CD4-positive, alpha-beta T cell treated with Interleukin-12 subunit alpha and Interleukin-12 subunit beta, for 1 hour (primary cell): ENCODE measurements at regions not wholly inside any gene's neighbourhood (a gene's known extent, or its start where the extent isn't known, plus 50 kb on each side); places are given as distances from the start of the nearest gene placed in this dataset.

ENCODE experiments used
- DNase-seq: peaks from one replicate; pipeline ENCODE4 v3.0.0-alpha.2; 2020

DNA sequence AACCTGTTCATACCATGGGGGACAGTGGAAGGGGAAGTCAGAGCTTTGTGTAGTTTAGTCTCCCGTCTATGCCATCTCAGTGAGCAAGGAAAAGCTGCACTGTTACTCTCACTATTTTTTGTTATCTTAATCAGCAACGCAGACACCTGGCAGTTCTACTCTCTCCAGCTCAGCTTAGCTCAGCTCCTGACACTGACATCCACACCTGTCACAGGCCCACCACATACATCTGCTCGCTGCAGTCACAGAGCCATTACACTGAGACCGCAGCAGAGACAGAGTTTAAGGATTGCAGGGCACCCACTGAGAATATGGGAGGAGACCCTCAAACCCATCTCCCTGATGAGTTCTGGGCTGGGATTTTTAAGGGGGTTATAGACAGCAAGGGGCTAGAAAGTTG is 257.3 kb upstream of the AKR1E2 start:
- no peak for DNase-seq

DNA sequence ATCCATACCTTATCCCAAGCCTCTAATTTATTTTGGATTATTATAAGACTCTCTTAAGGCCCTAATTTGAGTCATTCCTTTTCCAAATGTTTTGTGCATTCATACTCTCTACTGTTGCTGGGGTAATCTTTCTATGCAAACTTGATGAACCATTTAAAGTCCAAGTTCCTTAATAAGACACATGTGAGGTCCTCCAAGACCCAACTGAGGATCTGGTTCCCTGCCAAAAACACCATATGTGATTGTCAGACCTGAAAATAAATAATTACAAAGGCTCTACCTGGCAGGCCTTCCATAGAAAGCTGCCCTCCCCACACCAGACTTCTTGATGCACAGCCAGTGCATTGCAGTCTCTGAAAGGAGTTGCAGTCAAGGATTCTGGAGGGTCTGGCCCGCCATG is 257.9 kb upstream of the AKR1E2 start:
- no peak for DNase-seq

DNA sequence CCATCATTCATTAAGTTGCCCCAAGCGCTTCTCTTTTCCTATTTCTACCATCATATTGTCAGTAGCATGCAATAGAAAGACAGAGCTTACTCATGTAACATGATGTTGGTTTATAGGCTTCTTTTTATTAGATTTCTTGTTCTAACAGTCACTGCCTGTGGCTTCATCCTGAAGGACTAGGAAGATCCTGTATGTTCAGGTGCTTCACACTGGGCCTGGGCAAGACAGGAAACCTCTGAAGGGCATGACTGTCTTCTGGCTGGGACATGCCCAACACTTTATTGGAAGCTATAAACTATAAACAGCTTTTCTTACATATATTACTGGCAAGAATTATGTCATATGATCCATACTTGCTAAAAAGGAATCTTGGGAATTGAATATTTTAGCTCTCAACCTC is 258.4 kb upstream of the AKR1E2 start:
- DNase-seq = no peak

DNA sequence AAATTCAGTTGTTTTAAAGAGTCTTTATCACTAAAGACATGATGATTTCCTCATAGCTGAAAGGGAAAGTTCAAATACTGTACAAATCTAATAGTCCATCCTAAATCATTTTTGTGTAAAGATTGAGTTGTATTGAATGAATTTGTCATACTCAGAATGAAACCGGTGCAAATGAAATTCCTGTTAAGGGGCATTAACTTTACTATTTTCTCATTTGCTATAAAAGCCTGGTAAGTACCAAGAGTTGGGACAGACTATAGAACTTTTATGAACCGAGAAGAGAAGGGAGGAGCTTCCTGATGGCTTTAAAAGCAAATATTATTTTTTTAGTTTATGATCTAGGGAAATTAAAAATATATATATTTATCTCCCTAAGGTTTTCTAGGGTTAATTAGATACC is 260.0 kb upstream of the AKR1E2 start:
- DNase-seq = no peak

DNA sequence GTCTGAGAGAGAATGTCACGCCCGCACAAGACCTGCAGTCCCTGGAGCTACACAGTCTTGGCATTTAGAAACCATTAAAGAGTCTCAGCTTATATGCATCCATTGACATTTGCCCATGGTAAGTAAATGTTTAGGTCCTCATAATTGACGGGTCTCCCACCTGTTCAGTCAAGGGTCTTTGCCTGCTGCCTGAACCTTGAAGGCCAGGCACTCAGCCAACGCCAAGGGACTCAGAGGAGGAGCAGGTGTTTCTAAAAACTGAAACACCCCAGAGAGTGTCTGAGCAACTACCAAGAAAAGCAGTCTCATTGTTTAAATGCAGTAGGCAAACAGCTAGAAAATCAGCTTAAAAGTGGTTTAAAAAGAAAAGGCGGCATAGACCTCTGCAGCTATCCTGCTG is 264.7 kb upstream of the AKR1E2 start:
- no peak for DNase-seq

DNA sequence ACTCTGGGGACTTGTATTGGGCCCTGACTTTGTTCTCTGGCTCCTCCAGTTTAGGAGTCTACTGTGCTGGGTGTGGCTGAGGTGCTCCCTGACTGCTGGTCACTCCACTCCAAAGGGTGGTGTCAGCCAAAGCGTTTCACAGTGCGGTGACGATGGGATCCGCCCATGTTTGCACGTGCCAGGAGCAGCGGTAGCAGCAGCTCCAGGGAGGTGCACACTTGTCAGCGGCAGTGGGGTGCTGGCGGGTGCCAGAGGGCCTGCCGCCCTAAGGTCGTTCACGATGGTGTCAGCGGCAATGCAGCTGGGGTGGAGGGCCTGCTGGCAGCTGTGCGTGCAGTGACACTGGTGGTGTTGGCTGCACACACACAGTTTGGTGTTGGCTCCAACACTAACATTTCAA is 268.5 kb upstream of the AKR1E2 start:
- no peak for DNase-seq

DNA sequence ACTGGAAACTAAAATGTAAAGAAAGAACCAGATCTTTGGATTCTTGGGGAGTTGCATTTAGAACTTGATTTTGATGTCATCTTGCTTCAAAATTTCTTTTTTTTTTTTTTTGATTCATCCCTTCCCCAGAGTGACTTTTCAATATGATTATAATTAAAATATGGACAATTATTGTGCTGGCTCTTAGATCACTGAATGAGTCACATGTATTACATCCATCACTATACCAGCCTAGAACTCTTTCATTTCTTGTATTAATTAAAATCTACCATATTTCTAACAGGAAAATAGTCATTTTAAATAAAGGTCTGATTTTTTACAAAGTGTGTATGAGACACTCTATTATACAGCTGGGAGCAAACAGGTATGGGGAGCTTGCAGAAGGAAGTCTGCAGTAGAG is 269.5 kb upstream of the AKR1E2 start:
- DNase-seq = no peak

DNA sequence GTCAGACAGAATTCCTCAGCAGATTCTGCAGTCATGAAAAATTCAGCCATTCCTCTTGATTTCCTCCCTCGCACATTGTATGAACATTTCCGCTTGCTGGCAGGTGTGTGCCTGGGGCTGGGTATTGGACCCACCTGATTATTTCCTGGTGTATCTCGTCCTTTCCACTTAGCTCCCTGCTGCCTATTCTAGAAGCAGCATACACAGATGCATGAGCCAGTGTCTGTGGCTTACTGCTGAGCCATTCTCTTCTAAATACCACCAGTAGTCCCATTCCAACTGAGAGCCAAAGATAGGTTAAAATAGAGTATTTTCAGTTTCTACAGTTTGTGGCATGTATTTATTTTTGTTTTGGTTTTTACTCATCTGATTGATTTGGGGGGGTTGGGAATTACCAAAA is 270.1 kb upstream of the AKR1E2 start:
- no peak for DNase-seq

DNA sequence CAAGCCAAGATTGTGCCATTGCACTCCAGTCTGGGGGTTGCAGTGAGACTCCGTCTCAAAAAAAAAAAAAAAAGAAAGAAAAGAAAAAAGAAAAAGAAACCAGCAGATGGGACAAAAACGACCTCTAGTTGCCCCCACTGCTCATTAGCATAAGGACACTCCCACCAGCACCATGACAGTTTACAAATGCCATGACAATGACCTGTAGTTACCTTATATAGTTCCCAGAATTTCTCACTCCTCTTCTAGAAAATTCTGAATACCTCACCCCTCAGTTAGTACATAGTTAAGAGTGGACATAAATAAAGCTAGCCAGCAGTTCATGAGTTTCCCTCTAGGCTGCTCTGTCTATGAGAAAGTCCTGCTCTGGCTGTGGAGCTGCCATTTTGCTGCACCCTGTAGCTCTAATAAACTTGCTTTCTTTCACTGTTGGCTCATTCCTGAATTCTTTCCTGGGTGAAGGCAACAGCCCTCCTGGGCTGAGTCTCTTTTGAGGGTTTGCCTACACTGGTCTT is 276.8 kb upstream of the AKR1E2 start:
- DNase-seq = no peak

DNA sequence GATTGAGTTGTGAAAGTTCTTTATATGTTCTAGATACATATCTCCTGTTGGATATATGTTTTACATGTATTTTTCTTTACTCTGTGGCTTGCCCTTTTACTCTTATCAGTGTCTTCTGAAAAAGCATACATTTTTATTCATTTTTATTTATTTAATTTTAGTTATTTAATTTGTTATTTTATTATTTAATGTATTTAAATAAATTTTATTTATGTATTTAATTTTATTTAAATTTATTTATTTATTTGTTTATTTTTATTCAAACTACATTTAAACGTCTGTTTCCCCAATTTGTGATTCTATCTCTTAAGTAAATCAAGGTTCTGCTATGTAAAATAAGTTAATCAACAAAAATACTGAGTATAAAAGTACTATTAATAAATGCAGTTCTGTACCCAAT is 279.1 kb upstream of the AKR1E2 start:
- no peak for DNase-seq

DNA sequence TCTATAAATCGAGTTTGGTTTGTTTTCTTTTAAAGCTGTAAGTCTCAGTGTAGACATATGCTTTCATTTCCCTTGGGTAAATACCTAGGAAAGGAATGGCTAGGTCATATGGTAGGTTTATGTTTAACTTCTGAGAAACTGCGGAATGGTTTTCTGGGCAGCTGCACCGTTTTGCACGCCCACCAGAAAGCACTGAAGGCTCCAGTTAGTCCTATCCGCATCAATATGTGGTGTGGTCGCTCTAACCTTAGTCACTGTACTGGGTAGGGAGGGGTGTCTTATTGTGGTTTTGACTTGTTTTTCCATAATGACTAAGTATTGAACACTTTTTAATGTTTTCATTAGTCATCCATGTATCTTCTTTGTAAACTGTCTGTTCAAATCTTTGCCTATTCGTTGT is 279.5 kb upstream of the AKR1E2 start:
- no peak for DNase-seq

DNA sequence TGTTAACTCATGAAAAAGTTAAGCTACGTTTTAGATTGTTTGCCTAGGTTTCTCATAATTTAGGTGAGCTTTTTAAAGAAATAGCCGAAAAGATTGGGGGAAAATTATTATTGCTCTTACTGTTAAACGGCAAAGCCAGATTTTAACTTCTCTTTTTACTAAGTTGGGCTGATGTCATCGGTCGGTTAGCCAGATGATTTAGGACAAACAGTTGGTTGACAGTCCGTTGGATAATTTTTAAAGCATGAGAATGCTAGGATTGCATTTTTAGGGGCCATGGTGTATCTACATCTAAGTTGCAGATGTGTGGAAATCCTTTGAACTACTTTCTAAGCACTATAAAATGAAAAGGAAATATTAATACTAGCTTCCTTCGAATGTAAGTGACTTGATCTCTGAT is 280.9 kb upstream of the AKR1E2 start:
- no peak for DNase-seq

DNA sequence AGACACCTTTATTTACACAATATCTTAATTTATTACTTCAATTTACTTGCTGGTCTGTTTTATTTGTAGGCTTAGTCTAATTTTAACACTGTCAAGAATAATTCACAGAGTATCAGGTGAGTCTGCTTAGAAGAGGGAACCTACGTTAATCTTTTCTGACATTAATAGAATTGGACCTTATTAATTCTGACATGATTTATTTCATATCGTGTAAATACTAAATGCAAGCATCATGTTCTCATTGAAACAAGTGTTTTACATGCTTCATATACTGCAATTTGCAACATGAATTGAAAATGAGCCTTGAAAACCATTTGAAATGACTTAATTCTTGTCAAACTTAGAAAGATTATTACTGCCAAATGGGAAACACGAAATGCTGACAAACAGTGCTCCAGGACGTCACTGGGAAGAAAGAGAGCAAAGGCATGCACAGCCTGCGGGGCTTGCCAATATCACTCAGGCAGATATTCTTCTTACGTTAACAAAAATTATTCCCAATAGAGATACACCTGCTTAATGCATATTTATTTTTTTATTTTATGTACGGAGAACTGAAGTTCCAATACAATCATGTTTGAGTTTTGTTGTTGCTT is 282.0 kb upstream of the AKR1E2 start:
- no peak for DNase-seq

DNA sequence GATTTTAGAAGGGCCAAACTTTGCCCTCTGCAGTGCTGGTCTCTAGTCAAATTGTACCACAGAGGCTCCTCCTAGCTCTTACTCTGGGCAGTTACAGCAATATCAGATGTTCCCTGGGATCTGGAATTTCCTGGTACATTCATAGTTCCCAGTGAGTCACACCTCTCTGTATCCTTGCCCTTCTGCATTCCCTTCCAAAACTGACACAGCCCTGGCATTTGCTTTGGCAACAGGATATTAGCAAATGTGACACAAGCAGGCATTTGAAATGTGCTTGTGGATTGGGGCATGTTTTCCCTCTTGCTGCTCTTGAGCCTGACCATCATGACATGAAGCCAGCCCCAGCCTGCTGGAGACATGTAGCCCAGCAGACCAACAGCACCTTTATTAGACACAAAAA is 284.7 kb upstream of the AKR1E2 start:
- DNase-seq = no peak

DNA sequence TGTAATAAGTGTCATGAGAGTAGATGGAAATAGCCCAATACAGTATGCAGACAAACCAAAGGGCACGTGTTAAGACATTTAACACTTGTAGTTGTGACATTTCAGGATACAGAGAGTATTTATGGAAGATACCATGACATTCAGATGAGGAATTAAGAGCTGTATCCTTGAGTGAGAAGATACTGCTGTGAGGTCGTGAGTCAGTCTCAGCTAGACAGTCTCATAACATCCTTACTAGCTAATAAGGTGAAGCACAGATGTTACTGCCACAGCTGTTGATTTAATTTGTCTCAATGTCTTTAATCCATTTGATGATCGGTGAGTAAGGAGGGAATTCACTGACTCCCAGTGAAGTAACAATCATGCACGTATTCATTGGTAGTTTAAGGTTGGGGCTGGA is 288.0 kb upstream of the AKR1E2 start:
- no peak for DNase-seq

DNA sequence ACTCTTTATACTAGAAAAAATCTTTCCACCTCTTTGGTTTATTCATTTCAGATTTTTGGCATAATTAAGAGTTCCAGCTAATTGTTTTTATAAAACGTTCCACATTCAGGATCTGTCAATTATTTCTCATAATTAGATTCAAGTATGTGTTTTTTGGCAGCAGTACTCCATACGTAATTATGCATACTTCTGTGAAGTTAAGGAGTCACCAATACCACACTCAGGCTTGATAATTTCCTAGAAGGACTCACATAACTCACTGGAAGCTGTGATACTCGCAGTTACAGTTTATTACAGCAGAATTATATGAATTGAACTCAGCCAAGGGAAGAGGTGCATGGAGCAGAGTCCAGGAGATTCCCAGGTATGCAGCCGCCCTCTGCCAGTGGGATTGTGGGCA is 290.5 kb upstream of the AKR1E2 start:
- no peak for DNase-seq

DNA sequence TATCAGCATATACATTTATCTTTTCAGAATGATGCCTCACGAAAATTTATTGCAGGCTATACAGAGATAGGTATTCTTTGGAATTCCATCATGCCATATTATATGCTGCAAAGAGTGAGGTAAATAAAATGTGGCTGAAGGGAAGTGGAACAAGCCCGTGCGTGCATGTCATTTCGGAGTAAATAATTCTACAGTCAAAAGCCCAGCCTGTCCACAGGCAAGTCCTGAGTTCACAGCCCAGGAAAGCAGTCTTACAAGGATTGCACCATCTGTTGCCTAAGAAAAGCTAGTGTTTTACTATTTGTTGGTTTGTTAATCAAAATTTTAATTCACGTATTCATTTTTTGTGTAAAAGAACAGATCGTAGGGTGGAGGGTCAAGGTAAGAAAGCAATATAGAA is 292.4 kb upstream of the AKR1E2 start:
- no peak for DNase-seq

DNA sequence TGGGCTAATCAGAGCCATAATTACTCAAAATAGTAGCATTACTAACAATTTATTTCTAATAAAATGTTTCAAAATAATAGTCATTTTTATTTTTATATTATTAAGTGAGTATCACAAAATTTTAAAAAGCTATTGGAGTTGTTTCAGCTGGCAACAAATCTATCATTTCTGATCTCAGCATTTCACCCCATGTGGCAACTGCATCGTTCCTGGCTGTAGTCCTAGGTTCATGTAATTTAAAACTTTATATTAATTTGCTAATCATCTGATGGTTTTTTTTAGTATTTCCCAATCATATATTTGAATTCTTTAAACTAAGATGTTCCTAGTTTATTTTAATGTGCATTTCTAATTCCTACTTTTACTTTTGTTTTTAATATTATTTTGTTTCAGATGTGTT is 293.0 kb upstream of the AKR1E2 start:
- DNase-seq = no peak

DNA sequence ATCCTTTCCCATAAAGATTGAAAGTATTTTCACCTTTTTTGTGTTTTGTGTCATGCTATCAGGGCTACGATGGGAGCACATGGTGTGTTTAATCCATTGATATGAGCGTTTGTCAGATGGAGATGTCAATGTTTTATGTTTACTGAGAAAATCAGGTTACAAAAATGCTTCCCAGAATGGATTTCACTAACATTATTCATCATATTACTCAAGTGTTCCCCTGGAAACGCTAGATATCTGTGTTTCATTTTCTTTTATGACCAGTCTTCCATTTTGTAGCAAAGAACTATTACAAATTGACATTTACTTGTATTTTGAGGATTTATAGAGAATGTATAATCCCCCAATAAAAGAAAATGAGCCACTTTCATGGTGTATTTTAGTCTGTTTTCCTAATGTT is 293.5 kb upstream of the AKR1E2 start:
- DNase-seq = no peak

DNA sequence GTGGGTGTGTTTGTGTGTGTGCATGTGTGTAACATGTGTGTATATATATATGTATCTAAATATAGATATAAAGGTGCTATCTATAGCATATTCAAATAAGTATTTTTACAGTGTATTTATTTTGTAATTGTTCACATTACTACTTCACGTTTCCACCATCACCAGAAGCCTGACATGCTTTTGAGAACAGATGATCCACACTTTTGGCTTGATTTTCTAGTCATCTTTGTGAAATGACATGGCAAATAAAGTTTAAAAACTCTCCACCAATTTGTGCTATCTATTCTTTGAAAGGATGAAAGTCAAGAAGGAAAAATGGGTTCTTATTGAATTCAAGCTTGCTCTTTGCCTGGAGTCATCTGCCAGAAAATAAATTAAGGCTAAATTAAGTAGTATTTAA is 294.0 kb upstream of the AKR1E2 start:
- DNase-seq = no peak

DNA sequence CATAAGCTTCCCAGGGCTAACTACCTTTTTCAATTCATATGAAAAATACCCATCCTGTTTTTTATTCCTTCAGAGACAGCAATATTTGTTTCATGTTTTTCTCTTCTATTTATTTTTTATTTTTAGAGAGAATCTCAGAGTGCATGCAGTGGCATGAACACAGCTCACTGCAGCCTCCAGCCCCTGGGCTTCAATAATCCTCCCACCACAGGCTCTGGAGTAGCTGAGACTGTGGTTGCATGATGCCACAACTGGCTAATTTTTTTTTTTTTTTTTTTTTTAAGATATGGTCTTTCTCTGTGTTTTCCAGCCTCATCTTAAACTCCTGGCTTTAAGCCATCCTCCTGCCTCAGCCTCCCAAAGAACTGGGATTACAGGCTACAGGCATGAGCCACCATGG is 296.7 kb upstream of the AKR1E2 start:
- DNase-seq = no peak

DNA sequence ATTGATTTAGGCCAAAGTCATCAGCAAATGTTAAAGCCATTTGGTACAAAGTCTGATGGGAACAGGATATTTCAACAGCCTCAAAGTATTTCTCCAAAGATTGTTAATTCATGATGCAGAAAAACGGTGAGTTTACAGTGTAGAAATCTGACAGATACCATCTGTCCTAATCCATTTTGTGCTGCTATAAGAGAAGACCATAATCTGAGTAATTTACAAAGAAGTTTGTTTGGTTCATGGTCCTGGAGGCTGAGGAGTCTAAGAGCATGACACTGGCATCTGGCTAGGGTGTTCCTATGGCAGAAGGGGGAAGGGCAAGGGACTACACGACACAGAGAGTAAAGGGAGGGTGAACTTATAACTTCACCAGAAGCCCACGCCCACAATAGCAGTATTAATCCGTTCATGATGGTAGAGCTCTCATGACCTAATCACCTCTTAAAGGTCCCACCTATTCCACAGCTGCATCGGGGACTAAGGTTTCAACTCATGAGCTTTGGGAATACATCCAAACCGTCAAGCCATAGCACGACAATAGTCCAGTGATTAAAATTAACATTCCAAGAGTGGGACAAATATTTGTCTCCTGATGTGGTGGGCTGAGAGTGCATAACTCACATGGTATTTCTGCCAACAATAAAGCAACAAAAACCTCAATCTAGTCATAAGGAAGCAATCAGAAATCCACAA is 298.6 kb upstream of the AKR1E2 start:
- no peak for DNase-seq

DNA sequence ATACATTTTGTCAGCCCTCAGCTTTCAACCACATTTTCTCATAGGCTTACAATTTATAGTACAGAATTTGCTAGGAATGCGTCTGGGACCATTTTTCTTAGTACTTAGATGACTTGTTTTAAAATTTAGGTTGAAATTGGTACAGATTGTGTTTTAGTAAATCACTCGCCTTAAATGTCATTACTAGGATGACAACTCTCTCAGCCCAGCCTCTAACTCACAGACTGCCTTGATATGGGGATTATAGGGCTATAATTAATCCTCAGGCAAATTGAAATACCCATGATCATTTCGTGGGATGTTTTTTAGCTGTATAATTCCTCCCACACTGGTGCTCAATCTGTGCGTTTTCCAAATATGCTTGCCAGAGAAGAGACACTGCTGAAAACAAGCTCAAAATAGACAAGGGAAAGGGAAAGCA is 299.7 kb upstream of the AKR1E2 start:
- no peak for DNase-seq

DNA sequence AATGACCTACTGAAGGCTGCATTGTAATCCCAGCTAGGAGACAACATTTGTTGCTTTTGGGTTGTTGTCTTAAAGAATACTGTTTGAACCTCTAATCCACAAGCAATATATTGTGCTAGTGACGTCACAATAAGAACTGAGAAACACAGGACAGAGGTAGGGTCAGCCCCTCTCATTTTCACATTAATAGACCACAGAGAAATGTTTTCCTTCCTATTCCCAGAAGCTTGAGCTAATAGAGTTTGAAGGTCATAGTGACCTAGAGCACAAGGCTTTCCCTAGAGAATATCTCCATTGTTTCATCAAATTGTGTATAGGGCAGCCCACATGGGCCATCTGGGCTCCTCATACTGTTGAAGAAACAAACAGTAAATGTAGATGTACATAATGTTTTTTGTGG is 300.9 kb upstream of the AKR1E2 start:
- no peak for DNase-seq
